ENCODE measurements at regions not wholly inside any gene's neighbourhood (a gene's known extent, or its start where the extent isn't known, plus 50 kb on each side); places are given as distances from the start of the nearest gene placed in this dataset.

GRCh38 chr9:90175865-90176264 is 466.8 kb downstream of the DIRAS2 start:
- TF ChIP-seq CTCF (IDR thresholded peaks at IDR 0.05), result no peak
- Mint-ChIP-seq H3K27ac (no peak overlapping the region), H3K4me3 (no peak overlapping the region), H3K4me1 (peaks cover 22% of the 10 kb centered on the region), H3K36me3 (peaks cover under 1 to 2% of the 10 kb centered on the region in 2 donors), H3K9me3 (peaks cover 2 to 10% (median 6%) of the 10 kb centered on the region in 7 donors), H3K27me3 (ENCODE audit: low read depth in 3 of 3) (peaks cover 0 to 2% (median 2%) of the 10 kb centered on the region in 3 donors)
- no peak overlapping the region for H3K27ac ChIP-seq (ENCODE audit: low read depth in 1 of 2, low read length in 2 of 2)
- intact Hi-C loops (cut with micrococcal nuclease), result no loop called here
- no peak overlapping the region for H3K4me3 ChIP-seq (replicated peaks in 1 of 3; ENCODE audit: low read depth in 2 of 3, low read length in 3 of 3)
- H3K36me3 ChIP-seq (replicated peaks in 1 of 2; ENCODE audit: control insufficient read depth in 1 of 2, insufficient read depth in 2 of 2, low read length in 2 of 2), result no peaks in the 10 kb centered on the region
- H3K4me1 ChIP-seq (ENCODE audit: control insufficient read depth in 1 of 2, insufficient read depth in 2 of 2, low read length in 2 of 2), result peaks cover 13 to 20% of the 10 kb centered on the region in 2 donors
- no peaks in the 10 kb centered on the region for H4K20me1 ChIP-seq (ENCODE audit: insufficient read depth, low read length)
- H3K79me2 ChIP-seq (ENCODE audit: insufficient read depth, low read length), result no peaks in the 10 kb centered on the region
- peaks cover 0 to 4% of the 10 kb centered on the region in 2 donors for H3K9me3 ChIP-seq (replicated peaks in 1 of 2; ENCODE audit: control insufficient read depth in 1 of 2, insufficient read depth in 1 of 2, low read length in 2 of 2)
- no peak overlapping the region for H3K4me2 ChIP-seq (replicated peaks; ENCODE audit: extremely low read depth, low read length, poor library complexity, severe bottlenecking)
- no peak overlapping the region for H3K9ac ChIP-seq (ENCODE audit: insufficient read depth, low read length, poor library complexity, severe bottlenecking)
- H3K27me3 ChIP-seq (ENCODE audit: control insufficient read depth in 2 of 2, insufficient read depth in 2 of 2, low read length in 2 of 2), result no peaks in the 10 kb centered on the region
- no peak overlapping the region for H2AFZ ChIP-seq (ENCODE audit: insufficient read depth, low read depth, low read length, poor library complexity, severe bottlenecking)
- DNase-seq, result no peak
- WGBS (ENCODE audit: insufficient coverage), result 100% methylated on average over 3 of the region's 4 CpGs

GRCh38 chr9:90176901-90177300 is 465.7 kb downstream of the DIRAS2 start:
- peaks cover 0 to 4% (median 0%) of the 10 kb centered on the region in 7 donors for H3K9me3 Mint-ChIP-seq
- Histone ChIP-seq H3K4me1 (ENCODE audit: control insufficient read depth in 1 of 2, insufficient read depth in 2 of 2, low read length in 2 of 2) (peaks cover 13 to 20% of the 10 kb centered on the region in 2 donors), H3K27ac (ENCODE audit: low read depth in 1 of 2, low read length in 2 of 2) (no peak overlapping the region), H3K36me3 (replicated peaks in 1 of 2; ENCODE audit: control insufficient read depth in 1 of 2, insufficient read depth in 2 of 2, low read length in 2 of 2) (no peaks in the 10 kb centered on the region), H3K27me3 (ENCODE audit: control insufficient read depth in 2 of 2, insufficient read depth in 2 of 2, low read length in 2 of 2) (no peaks in the 10 kb centered on the region), H3K9me3 (replicated peaks in 1 of 2; ENCODE audit: control insufficient read depth in 1 of 2, insufficient read depth in 1 of 2, low read length in 2 of 2) (no peaks in the 10 kb centered on the region), H4K20me1 (ENCODE audit: insufficient read depth, low read length) (no peaks in the 10 kb centered on the region), H3K79me2 (ENCODE audit: insufficient read depth, low read length) (no peaks in the 10 kb centered on the region), H3K4me2 (replicated peaks; ENCODE audit: extremely low read depth, low read length, poor library complexity, severe bottlenecking) (no peak overlapping the region), H3K9ac (ENCODE audit: insufficient read depth, low read length, poor library complexity, severe bottlenecking) (no peak overlapping the region), H3K4me3 (replicated peaks in 1 of 3; ENCODE audit: low read depth in 2 of 3, low read length in 3 of 3) (no peak overlapping the region), H2AFZ (ENCODE audit: insufficient read depth, low read depth, low read length, poor library complexity, severe bottlenecking) (no peak overlapping the region)
- no peak overlapping the region for H3K27ac Mint-ChIP-seq
- WGBS (ENCODE audit: insufficient coverage), result 100% methylated on average over 1 of the region's 2 CpGs
- peaks cover 0 to 2% (median 0%) of the 10 kb centered on the region in 3 donors for H3K27me3 Mint-ChIP-seq (ENCODE audit: low read depth in 3 of 3)
- no peaks in the 10 kb centered on the region for H3K36me3 Mint-ChIP-seq
- H3K4me3 Mint-ChIP-seq, result no peak overlapping the region
- TF ChIP-seq CTCF (IDR thresholded peaks at IDR 0.05), result no peak
- no peak for DNase-seq
- intact Hi-C loops (cut with micrococcal nuclease), result no loop called here
- peaks cover 22% of the 10 kb centered on the region for H3K4me1 Mint-ChIP-seq
